HG03045 (cell line): ENCODE measurements at regions not wholly inside any gene's neighbourhood (a gene's known extent, or its start where the extent isn't known, plus 50 kb on each side); places are given as distances from the start of the nearest gene placed in this dataset.
"Not testable (repeated sequence)": the region's sequence is repeated elsewhere in the genome, so short reads cannot be mapped to it uniquely, and the experiment has no call there.

Source experiments
- ATAC-seq: cut with Tn5 transposase; IDR thresholded peaks from one replicate; pipeline ENCODE4 v1.9.1; 2021; ENCODE audit warnings: mild to moderate bottlenecking, moderate library complexity; ENCODE audit not compliant: unreplicated experiment

DNA sequence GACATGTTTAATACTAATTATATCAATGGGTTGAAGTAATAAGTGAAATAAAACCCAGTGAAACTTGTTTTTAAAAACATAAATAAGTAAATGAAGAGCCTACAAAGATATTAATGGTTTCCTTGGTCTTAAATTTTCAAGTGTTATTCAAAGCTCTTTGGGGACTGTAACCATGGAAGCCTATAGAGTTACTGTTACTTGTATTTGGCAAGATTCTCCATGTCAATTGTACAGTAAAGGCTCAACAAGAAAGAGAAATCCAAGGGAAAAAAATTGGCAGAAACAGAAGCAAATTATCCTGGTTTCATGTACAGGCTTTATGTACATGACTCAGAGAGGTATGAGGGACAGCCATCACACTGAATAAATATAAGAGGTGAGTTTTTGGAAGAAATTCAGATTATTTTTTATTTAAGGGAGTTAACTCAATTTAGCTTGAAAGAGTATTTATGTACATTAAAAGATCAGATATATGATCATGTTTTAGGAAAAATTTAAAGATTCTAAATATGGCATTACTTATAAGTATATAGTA lies 151.1 kb upstream of the HMGA2 start:
- no peak for ATAC-seq

DNA sequence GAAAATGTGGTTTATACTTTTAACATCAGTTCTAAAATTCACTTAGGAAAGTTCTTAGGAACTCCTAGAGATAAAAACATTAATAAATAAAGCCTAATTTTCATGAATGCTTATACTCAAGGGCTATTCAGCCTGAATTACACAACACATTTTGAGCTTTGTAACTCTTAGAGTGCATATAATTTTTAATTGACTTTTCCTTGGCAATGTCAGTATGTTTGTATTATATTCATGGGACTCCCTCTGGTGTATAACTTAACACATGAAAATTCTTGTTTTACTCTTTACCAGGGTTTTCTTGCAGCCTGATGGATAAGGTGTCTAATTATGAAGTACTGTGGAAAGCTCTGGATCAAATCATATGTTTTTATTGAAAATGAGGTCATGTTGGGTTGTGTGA lies 150.6 kb upstream of the HMGA2 start:
- ATAC-seq, result no peak

- ATAC-seq, result no peak
Observed at GRCh38 chr12:65675141-65675621, 149.1 kb upstream of the HMGA2 start.

DNA sequence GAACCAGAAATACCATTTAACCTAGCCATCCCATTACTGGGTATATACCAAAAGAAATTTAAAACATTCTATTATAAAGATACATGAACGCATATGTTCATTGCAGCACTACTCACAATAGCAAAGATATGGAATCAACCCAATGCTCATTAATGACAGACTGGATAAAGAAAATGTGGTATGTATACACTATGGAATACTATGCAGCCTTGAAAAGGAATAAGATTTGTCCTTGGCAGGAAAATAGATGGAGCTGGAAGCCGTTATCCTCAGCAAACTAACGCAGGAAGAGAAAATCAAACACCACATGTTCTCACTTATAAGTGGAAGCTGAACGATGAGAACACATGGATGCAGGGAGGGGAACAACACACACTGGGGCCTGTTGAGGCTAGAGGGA lies 146.1 kb upstream of the HMGA2 start:
- ATAC-seq, result not testable (repeated sequence)

DNA sequence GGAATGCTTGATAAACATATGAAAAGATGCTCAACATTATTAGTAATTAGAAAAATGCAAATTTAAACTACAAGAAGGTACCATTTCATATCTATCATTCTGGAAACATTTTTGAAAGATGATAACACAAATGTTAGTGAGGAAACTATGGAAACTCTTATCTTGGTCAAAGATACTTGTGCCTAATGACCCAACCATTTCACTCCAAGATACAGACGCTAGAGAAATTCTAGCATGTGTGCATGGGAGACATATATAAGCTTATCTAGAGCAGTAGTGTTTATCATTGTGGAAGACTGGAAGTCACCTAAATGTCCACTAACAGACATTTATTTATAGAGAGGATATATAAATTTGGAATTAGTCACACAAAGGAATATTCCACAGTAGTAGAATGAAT lies 143.1 kb upstream of the HMGA2 start:
- no peak for ATAC-seq

DNA sequence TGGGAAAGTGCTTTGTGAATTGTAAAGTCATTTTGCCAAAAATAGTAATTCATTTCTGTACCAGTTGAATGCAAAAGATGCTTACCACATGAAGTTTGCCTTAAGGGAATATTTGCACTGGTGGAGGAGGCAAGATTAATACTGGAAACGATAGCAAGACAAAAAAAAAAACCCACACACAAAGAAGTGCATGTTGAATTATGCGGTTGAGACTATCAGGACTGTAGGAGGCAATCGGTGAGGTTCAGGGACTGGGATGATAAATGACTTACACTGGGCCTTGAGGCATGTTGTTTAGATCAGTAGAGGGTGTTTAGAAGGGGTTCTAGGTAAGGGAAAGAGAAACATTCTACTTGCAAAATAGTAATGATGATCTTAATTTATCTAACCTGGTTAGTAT lies 142.2 kb upstream of the HMGA2 start:
- no peak for ATAC-seq

GRCh38 chr12:65684906-65685305 lies 139.4 kb upstream of the HMGA2 start:
- ATAC-seq, result no peak

GRCh38 chr12:65685514-65685913 lies 138.8 kb upstream of the HMGA2 start:
- ATAC-seq, result no peak

GRCh38 chr12:65689508-65689907 lies 134.8 kb upstream of the HMGA2 start:
- ATAC-seq, result no peak

- ATAC-seq, result no peak
Observed at GRCh38 chr12:65690477-65690876, 133.8 kb upstream of the HMGA2 start.

GRCh38 chr12:65694130-65694529 lies 130.2 kb upstream of the HMGA2 start:
- ATAC-seq, result no peak

DNA sequence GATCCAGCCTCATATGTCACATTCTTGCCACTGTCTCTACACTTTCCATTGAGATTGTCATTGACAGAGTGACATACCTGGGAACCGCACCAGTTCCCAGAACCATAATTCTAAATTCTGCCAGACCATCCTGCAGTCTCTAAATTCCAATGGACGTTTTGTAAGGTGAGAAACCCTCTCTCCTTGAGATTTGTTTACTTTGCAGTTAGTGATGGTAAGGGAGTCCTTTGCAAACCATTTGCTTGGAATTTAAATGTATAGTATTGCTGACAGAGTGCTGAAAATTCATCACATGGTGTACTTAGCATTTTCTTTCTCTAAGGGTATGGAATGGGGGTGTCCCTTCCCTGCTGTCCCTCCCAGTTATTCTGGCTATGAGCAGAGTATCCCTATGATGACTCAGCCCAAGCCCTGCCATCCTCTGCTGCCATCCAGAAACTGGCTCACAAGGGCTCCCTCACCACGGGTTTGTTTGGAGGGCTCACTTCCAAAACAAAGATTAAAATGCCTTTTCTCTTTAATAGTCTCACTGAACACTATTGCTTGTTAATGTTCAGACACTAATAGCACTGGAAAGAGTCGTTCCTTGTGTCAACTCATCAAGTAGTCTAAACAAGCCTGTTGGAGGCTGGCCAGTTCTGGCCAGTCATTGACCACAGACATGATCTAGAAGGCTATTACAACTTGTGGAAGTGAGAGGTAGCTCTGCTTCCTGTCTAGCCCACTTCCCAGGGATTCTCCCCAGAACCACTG lies 129.0 kb upstream of the HMGA2 start:
- no peak for ATAC-seq

DNA sequence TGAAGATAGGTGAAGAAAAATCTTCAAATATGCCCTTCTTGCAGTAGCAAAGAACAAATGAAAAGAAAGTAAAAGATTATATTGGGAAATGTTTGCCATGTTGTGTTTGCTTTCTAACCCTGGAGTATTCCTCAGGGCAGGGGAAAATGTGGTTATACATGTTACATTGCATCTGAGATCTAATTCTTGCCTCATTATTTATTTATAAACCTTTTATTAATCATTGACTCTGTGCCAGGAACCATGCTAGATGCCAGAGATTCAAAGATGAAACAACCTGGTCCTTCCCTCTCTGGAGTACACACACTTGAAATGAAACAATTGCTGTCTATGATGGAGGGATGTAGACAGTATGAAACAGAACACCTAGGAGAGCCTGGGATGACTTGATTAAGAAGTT lies 128.1 kb upstream of the HMGA2 start:
- no peak for ATAC-seq

GRCh38 chr12:65699251-65699650 lies 125.0 kb upstream of the HMGA2 start:
- ATAC-seq, result no peak

DNA sequence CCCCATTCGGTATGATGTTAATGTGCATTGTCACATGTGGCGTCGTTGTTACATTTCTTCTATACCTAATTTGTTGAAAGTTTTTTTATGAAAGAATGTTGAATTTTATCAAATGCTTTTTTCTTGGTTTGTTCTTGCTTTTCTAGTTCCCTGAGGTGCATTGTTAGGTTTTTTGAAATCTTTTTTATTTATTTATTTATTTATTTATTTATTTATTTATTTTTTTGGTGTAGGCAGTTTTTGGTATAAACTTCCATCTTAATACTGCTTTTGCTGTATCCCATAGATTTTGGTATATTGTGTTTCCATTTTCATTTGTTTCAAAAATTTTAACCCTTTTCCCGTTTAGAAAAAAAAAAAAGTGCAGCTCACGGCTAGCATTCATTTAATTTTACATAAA lies 121.1 kb upstream of the HMGA2 start:
- no peak for ATAC-seq

DNA sequence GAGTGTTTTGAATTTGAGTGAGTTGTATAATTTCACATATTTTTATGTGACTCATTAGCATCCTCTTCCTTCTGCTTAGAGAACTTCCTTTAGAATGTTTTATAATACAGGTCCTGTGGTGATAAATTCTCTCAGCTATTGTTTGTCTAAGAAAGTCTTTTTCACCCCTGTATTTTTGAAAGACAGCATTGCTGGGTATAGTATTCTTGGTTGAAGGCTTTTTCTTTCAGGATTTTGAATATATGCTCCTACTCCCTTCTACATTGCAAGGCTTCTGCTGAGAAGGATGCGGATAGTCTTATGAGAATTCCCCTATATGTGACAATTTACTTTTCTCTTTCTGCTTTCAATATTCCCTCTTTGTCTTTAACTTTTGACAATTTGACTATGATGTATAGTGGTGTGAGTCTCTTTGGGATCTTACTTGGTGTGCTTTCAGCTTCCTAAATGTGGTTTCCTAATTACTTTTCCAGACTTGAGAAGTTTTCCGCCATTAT lies 118.9 kb upstream of the HMGA2 start:
- no peak for ATAC-seq

DNA sequence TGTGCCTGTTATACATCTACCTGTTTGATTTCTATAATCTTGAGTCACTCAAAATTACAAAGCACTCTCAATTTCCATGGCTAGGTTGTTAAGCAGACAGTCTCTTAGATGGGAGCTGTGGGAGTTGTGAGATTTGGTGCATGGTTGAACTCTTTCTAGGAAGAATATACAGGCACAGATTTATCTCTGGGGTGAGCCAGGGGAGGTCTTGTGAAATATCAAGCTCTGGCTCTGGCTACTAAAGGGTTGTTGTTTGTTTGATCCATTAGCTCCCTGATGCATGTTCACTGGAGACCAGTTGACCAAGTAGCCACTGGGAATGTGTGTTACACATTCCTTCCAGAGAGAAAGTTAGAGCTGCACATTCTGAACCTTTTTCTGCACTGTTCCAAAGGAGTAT lies 117.2 kb upstream of the HMGA2 start:
- ATAC-seq, result no peak

GRCh38 chr12:65712260-65713004 lies 111.9 kb upstream of the HMGA2 start:
- no peak for ATAC-seq

- no peak for ATAC-seq
Observed at GRCh38 chr12:65715961-65716360, 108.3 kb upstream of the HMGA2 start.

GRCh38 chr12:65720136-65721130 lies 103.8 kb upstream of the HMGA2 start:
- ATAC-seq, result no peak
